Uterus (tissue), 2 donors: ENCODE measurements at regions not wholly inside any gene's neighbourhood (a gene's known extent, or its start where the extent isn't known, plus 50 kb on each side); places are given as distances from the start of the nearest gene placed in this dataset.

Source experiments
- POLR2A ChIP-seq, 2 donors: fragments of 450-650 bp; IDR thresholded peaks; one replicate each; pipeline ENCODE4 v1.6.1; 2016; ENCODE audit warnings: antibody characterized with exemption in 2 of 2, mild to moderate bottlenecking in 1 of 2, moderate library complexity in 1 of 2
- TF ChIP-seq, protein P1 (sequence below), 4 experiments: fragments of 200-600 bp in 2 of 4; fragments of 450-650 bp in 2 of 4; sonication (generic) in 2 of 4; IDR thresholded peaks; one replicate each; pipeline ENCODE4 v1.5.1; 2016 to 2019; ENCODE audit warnings: antibody characterized with exemption in 4 of 4, mild to moderate bottlenecking in 2 of 4, moderate library complexity in 1 of 4

DNA sequence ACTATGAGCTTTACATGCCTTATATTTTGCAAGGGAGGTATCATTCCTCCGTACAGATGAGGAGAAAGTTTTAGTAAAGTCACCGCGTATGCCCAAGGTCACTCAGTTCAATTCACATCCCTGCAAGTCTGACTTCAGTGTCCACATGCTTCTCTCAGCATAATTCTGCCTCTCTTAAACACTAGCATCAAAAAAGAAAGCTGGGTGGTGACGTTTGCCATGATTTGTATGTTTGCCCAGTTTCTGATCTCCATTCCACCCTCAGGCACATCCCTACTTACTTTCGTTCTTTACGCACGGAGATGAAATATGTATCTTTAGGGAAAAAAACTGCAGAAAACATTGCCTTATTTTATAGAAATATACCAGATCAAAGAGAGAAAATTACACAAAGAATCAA, 129.2 kb upstream of the PTPRM start:
- no peak for TF ChIP-seq POLR2A (IDR thresholded peaks at IDR 0.05)
- TF ChIP-seq, protein P1, sequence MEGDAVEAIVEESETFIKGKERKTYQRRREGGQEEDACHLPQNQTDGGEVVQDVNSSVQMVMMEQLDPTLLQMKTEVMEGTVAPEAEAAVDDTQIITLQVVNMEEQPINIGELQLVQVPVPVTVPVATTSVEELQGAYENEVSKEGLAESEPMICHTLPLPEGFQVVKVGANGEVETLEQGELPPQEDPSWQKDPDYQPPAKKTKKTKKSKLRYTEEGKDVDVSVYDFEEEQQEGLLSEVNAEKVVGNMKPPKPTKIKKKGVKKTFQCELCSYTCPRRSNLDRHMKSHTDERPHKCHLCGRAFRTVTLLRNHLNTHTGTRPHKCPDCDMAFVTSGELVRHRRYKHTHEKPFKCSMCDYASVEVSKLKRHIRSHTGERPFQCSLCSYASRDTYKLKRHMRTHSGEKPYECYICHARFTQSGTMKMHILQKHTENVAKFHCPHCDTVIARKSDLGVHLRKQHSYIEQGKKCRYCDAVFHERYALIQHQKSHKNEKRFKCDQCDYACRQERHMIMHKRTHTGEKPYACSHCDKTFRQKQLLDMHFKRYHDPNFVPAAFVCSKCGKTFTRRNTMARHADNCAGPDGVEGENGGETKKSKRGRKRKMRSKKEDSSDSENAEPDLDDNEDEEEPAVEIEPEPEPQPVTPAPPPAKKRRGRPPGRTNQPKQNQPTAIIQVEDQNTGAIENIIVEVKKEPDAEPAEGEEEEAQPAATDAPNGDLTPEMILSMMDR (IDR thresholded peaks at IDR 0.05), result no peak
